Stimulated activated CD8-positive, alpha-beta memory T cell treated with anti-CD3 and anti-CD28 coated beads, Interleukin-15, amount 100 ng/mL, for 4 hours (primary cell): ENCODE measurements at regions not wholly inside any gene's neighbourhood (a gene's known extent, or its start where the extent isn't known, plus 50 kb on each side); places are given as distances from the start of the nearest gene placed in this dataset.

Experiments
- DNase-seq, 2 donors: peaks; one replicate each; pipeline ENCODE4 v3.0.0-alpha.2; 2020; ENCODE audit warnings: low read depth in 2 of 2

GRCh38 chr11:70764356-70764905 is 366.1 kb downstream of the CTTN start:
- no peak for DNase-seq

DNA sequence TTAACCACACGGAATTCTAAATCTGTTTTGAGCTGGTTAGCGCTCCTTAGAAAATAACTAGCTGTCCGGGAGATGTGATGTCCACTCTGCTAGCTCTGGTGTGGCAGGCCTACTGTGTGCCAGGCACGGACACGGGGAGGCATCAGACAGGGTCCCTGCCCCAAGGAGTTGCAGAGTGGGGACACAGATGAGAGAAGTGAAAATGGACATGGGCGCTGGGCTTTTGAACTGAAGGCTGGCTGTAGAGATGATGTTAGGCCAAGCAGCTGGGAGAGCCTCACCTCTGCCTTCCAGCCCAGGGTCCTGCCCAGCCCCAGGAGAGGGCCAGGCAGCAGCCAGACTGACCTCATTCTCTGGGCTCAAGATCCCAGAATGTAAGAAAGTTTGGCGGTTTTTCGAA is 368.6 kb downstream of the CTTN start:
- no peak for DNase-seq

- DNase-seq: no peak
Measured at GRCh38 chr11:70768346-70769095, 370.2 kb downstream of the CTTN start.

- DNase-seq: no peak
Measured at GRCh38 chr11:70769106-70769505, 370.8 kb downstream of the CTTN start.

GRCh38 chr11:70769521-70769920 is 371.2 kb downstream of the CTTN start:
- DNase-seq: no peak

DNA sequence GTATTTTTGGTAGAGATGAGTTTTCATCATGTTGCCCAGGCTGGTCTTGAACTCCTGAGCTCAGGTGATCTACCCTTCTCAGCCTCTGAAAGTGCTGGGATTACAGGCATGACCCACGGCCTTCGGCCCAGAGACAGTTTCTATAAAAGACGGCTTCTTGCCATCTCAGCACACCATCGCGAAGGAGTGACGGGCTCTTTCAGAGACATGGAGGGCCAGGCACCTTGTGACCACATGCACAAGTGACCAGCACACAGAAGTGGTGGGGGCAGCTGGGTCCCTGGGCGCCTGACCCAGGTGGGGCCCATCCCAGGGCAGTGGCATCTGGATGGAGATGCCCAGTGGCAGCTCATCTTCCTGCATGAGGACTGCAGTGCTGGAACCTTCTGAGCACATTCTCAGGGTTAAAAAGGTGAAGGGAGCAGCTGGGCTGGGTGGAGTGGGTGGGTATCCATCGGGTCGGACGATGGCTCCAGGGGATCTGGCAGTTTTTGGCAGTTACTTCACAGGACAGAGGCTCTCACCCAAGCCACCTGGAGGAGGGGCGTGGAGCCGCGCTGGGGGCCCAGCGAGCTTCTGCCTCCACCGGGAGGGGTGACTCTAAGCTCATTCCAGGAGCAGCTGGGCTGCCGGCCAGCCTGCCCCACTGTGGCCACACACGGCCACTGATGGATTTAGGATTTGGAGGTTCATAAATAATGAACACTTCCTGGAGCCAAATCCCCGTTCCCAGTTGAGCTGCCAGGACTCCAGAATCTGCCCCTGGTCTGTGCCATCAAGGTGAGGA is 373.0 kb downstream of the CTTN start:
- no peak for DNase-seq

- no peak for DNase-seq
Measured at GRCh38 chr11:70772950-70773349, 374.6 kb downstream of the CTTN start.

- no peak for DNase-seq
Measured at GRCh38 chr11:70775386-70776075, 377.2 kb downstream of the CTTN start.

GRCh38 chr11:70776914-70777532 is 378.7 kb downstream of the CTTN start:
- DNase-seq: no peak

DNA sequence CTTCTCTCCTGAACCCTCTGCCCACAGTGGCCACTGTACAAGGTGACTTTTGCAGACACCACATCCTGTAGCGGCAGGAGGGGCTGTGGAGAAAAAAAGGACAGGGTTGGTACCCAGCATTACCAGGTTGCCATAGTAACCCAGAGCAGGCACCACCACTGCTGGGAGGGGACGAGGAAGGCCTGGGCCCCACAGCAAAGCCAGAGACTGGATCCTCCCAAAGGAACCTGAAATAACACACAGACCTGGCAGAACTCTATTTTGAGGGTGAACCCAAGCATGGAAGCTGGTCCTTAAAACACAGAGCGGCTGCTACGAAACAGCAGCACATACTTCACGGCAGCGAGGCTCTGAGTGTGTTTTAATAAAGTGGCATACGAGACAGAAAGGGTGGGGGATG is 380.6 kb downstream of the CTTN start:
- no peak for DNase-seq

DNA sequence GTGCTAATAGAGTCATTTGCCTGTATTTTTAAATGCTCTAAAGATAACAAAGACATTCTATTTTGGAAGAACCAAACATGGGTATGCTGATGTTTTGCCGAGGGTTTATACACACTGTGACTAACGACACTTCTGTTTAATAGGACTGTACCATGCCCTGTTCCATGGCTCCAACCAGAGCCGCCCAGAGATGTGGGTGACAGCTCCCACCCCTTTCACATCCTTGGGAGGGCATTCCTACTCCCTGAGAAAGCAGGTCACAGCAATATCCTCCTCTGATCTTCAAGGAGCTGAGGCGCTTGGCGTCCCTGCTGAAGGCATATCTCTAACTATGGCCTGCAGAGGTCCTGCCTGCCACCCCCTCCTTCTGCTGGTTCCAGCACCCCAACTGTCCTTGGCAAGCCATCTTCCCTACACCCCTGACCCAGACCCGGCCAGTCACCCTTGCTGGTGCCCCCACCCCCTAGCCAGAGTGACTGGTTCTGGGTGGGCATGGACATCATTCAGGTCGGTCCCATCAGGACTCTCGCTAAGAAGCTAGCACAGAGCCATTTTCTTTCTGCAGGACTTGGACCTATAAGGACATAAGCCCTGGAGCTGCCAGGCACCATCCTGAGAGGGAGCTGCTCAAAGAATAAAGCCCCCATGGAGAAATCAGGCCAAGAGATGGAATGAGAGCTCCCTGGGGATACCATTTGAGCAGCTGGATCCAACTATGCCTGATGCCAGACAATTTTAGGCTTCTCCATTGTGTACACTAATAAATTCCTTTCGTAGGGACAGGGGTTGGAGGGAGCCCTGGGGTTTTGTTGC is 381.3 kb downstream of the CTTN start:
- no peak for DNase-seq

GRCh38 chr11:70780246-70780535 is 381.9 kb downstream of the CTTN start:
- no peak for DNase-seq

- no peak for DNase-seq
Measured at GRCh38 chr11:70782401-70782913, 384.1 kb downstream of the CTTN start.

DNA sequence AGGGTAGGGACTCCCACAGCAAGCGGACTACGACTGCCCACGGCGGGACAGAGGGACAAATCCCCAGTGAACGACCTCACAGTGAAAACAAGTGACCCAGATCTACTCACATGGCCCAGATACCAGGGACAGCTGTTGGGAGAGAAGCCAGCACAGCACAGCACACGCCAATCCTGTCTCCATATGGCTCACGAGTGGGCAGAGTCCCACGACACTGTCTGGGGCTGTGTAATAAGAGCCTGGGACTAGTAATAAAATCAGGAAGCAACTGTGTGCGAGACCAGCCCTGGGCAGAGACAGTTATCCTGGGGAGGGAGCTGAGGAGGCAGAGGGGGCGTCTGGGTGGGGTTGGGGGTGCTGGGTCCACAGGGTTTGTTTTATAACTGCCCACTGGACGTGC is 385.0 kb downstream of the CTTN start:
- no peak for DNase-seq

GRCh38 chr11:70783821-70784220 is 385.5 kb downstream of the CTTN start:
- DNase-seq: no peak

GRCh38 chr11:70785372-70785771 is 387.0 kb downstream of the CTTN start:
- no peak for DNase-seq

DNA sequence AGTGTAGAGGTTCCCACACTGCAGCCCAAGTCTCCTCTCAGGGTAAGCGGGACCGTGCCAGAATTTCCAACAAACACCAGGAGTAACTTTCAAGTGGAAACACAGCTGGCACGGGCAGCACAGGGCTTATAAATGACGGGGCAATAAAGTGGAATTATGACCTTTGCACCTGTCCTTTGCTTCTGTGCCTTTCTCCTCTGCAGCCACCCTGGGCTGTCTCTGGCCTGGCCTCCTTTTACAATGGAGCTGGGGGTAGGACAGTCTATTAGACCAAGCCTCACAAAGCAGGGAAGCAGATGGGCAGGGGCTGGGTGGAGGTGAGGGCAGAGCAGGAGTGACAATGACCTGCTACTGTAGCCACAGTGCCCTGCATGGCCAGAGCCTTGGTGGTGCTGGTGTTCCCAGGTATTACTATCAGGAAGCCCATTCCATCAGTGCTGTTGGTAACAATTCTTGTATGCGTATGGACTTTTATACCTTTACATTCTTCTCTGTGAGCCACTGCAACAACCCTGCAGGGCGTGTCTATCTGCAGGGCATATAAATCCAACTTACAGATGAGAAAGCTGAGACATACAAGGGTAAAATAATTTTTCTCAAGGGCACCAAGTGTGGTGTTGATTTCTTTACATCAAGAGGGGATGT is 387.8 kb downstream of the CTTN start:
- DNase-seq: no peak

DNA sequence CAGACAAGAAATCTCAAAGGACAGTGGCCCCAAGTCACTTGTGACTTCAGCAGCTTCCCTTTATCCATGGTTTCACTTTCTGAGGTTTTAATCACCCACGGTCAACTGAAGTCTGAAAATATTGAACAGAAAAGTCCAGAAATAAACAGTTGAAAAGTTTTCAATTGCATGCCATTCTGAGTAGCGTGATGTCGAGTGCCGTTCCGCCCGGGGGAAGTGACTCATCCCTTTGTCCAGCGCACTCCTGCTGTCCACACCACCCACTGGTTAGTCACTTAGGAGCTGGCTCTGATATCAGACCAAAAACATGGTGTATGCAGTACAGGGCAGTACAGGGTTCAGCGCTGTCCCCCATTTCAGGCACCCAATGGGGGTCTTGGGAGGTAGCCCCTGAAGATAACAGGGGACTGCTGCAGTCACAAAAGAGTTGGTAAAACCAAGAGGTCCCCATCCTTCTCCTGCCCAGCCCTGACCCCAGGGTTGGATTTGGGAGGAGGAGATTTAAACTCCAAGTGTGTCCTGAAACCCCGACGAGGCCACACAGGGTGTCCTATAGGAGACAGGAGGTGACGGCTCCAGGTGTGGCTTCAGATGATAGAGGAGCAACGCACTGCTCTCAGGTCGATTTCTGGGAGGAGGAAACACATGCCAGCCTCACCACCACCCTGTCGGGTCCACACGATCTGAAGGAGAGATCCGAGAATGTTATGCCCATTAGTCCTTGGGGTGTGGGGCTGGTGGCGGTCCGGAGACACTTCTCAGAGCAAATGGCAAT is 390.1 kb downstream of the CTTN start:
- DNase-seq: no peak

GRCh38 chr11:70790671-70791300 is 392.5 kb downstream of the CTTN start:
- no peak for DNase-seq
